ENCODE measurements at regions not wholly inside any gene's neighbourhood (a gene's known extent, or its start where the extent isn't known, plus 50 kb on each side); places are given as distances from the start of the nearest gene placed in this dataset.
"Not testable (repeated sequence)": the region's sequence is repeated elsewhere in the genome, so short reads cannot be mapped to it uniquely, and the experiment has no call there.

DNA sequence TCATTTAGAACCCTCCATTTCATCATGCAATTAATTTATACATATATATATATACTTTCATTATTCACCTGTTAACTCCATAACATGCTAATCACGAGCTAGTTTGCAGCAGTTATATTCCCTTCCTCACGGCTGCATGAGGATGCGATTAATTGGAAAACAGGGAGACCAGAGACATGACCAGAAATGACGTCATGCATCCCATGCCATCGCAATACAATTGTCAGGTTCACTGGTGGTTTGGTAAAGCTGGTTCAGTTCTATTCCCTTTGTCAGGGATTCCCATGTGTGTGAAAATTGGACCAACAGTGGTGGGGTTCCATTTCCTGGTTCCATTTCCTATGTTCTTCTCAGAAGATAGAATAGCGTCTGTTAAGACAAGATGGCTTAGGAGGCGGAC, 440.4 kb upstream of the ERCC4 start:
- no peaks in the 10 kb centered on the region for H3K4me1 Mint-ChIP-seq (ENCODE audit: low read depth in 2 of 2)
- peaks cover 7 to 19% of the 10 kb centered on the region in 2 donors for H3K9me3 Mint-ChIP-seq
- no peaks in the 10 kb centered on the region for H3K36me3 Mint-ChIP-seq (ENCODE audit: insufficient read depth)

GRCh38 chr16:13480801-13481200, 439.2 kb upstream of the ERCC4 start:
- DNase-seq, result no peak

More for the DNA sequence above, 440.4 kb upstream of the ERCC4 start:
- no peak overlapping the region for H3K4me3 Mint-ChIP-seq
- no peaks in the 10 kb centered on the region for H3K27me3 Mint-ChIP-seq
- no peak overlapping the region for H3K27ac Mint-ChIP-seq
- DNase-seq, result no peak
- ATAC-seq (replicated peaks), result no peak

GRCh38 chr16:13483121-13483520, 436.8 kb upstream of the ERCC4 start:
- H3K9me3 Mint-ChIP-seq, result peaks cover 7 to 13% of the 10 kb centered on the region in 2 donors
- no peak for DNase-seq
- ATAC-seq (replicated peaks), result no peak
- no peaks in the 10 kb centered on the region for H3K4me1 Mint-ChIP-seq (ENCODE audit: low read depth in 2 of 2)
- H3K27ac Mint-ChIP-seq, result no peak overlapping the region
- H3K36me3 Mint-ChIP-seq (ENCODE audit: insufficient read depth), result no peaks in the 10 kb centered on the region
- H3K27me3 Mint-ChIP-seq, result no peaks in the 10 kb centered on the region
- no peak overlapping the region for H3K4me3 Mint-ChIP-seq

More at GRCh38 chr16:13480801-13481200, 439.2 kb upstream of the ERCC4 start:
- Mint-ChIP-seq H3K27ac (no peak overlapping the region), H3K27me3 (no peaks in the 10 kb centered on the region), H3K9me3 (peaks cover 7 to 19% of the 10 kb centered on the region in 2 donors), H3K4me3 (no peak overlapping the region), H3K36me3 (ENCODE audit: insufficient read depth) (no peaks in the 10 kb centered on the region), H3K4me1 (ENCODE audit: low read depth in 2 of 2) (no peaks in the 10 kb centered on the region)
- ATAC-seq (replicated peaks), result no peak

GRCh38 chr16:13489416-13489815, 430.5 kb upstream of the ERCC4 start:
- H3K36me3 Mint-ChIP-seq (ENCODE audit: insufficient read depth); H3K4me3 Mint-ChIP-seq; H3K27me3 Mint-ChIP-seq; DNase-seq; H3K27ac Mint-ChIP-seq; ATAC-seq (replicated peaks); H3K4me1 Mint-ChIP-seq (ENCODE audit: low read depth in 2 of 2): not testable (repeated sequence)
- H3K9me3 Mint-ChIP-seq, result peaks cover 5 to 14% of the 10 kb centered on the region in 2 donors

- Mint-ChIP-seq H3K4me3 (no peak overlapping the region), H3K36me3 (ENCODE audit: insufficient read depth) (no peaks in the 10 kb centered on the region), H3K4me1 (ENCODE audit: low read depth in 2 of 2) (no peaks in the 10 kb centered on the region), H3K27ac (no peak overlapping the region), H3K9me3 (peaks cover 3 to 14% of the 10 kb centered on the region in 2 donors), H3K27me3 (no peaks in the 10 kb centered on the region)
- no peak for ATAC-seq (replicated peaks)
- no peak for DNase-seq
These were observed 427.9 kb upstream of the ERCC4 start for GRCh38 chr16:13492046-13492445.

GRCh38 chr16:13503960-13504635, 415.9 kb upstream of the ERCC4 start:
- no peaks in the 10 kb centered on the region for H3K27me3 Mint-ChIP-seq
- no peaks in the 10 kb centered on the region for H3K4me1 Mint-ChIP-seq (ENCODE audit: low read depth in 2 of 2)
- H3K9me3 Mint-ChIP-seq, result peaks cover 7 to 11% of the 10 kb centered on the region in 2 donors
- DNase-seq, result no peak
- ATAC-seq (replicated peaks), result no peak
- H3K36me3 Mint-ChIP-seq (ENCODE audit: insufficient read depth), result no peaks in the 10 kb centered on the region
- H3K27ac Mint-ChIP-seq, result no peak overlapping the region
- no peak overlapping the region for H3K4me3 Mint-ChIP-seq

- Mint-ChIP-seq H3K36me3 (ENCODE audit: insufficient read depth) (no peaks in the 10 kb centered on the region), H3K27ac (no peak overlapping the region), H3K4me3 (no peak overlapping the region), H3K4me1 (ENCODE audit: low read depth in 2 of 2) (no peaks in the 10 kb centered on the region), H3K9me3 (peaks cover 4 to 7% of the 10 kb centered on the region in 2 donors), H3K27me3 (no peaks in the 10 kb centered on the region)
- DNase-seq, result no peak
- ATAC-seq (replicated peaks), result no peak
These were observed 412.4 kb upstream of the ERCC4 start for GRCh38 chr16:13507530-13507929.

- ATAC-seq (replicated peaks) (no peak), DNase-seq (no peak)
- Mint-ChIP-seq H3K27ac (no peak overlapping the region), H3K36me3 (ENCODE audit: insufficient read depth) (no peaks in the 10 kb centered on the region), H3K4me1 (ENCODE audit: low read depth in 2 of 2) (no peaks in the 10 kb centered on the region), H3K4me3 (no peak overlapping the region), H3K9me3 (peaks cover 6 to 17% of the 10 kb centered on the region in 2 donors), H3K27me3 (no peaks in the 10 kb centered on the region)
These were observed 409.4 kb upstream of the ERCC4 start for GRCh38 chr16:13510425-13511151.

GRCh38 chr16:13517841-13518240, 402.1 kb upstream of the ERCC4 start:
- Mint-ChIP-seq H3K36me3 (ENCODE audit: insufficient read depth) (no peaks in the 10 kb centered on the region), H3K4me1 (ENCODE audit: low read depth in 2 of 2) (no peaks in the 10 kb centered on the region), H3K4me3 (no peak overlapping the region), H3K27ac (no peak overlapping the region), H3K9me3 (peaks cover 9 to 24% of the 10 kb centered on the region in 2 donors), H3K27me3 (no peaks in the 10 kb centered on the region)
- DNase-seq, result no peak
- no peak for ATAC-seq (replicated peaks)

DNA sequence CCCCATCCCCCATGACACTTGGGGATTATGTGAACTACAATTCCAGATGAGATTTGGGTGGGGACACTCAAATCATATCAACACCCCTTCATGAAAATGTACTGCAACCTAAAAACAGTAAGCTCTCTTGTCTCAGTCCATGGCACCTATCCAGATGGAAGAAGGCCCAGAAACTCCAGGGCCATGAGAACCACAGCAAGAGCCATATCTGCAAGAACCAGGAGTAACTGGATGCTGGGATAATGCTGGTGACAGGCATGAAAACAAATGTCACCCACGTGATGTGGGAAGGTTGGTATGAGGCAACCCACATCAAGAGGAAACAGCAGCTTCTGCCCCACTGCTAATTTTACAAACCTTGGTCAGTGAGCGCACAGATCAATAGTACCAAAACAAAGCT, 400.1 kb upstream of the ERCC4 start:
- no peak for DNase-seq
- no peak for ATAC-seq (replicated peaks)
- H3K9me3 Mint-ChIP-seq, result peaks cover 9 to 16% of the 10 kb centered on the region in 2 donors
- H3K4me3 Mint-ChIP-seq, result no peak overlapping the region
- no peaks in the 10 kb centered on the region for H3K36me3 Mint-ChIP-seq (ENCODE audit: insufficient read depth)
- H3K27me3 Mint-ChIP-seq, result no peaks in the 10 kb centered on the region
- no peak overlapping the region for H3K27ac Mint-ChIP-seq
- no peaks in the 10 kb centered on the region for H3K4me1 Mint-ChIP-seq (ENCODE audit: low read depth in 2 of 2)

- H3K36me3 Mint-ChIP-seq (ENCODE audit: insufficient read depth), result no peaks in the 10 kb centered on the region
These were observed 398.6 kb upstream of the ERCC4 start for GRCh38 chr16:13521356-13521755.

GRCh38 chr16:13527332-13527731, 392.6 kb upstream of the ERCC4 start:
- H3K27ac Mint-ChIP-seq, result no peak overlapping the region
- H3K36me3 Mint-ChIP-seq (ENCODE audit: insufficient read depth), result no peaks in the 10 kb centered on the region
- ATAC-seq (replicated peaks), result no peak
- no peaks in the 10 kb centered on the region for H3K27me3 Mint-ChIP-seq
- no peaks in the 10 kb centered on the region for H3K4me1 Mint-ChIP-seq (ENCODE audit: low read depth in 2 of 2)
- H3K4me3 Mint-ChIP-seq, result no peak overlapping the region
- H3K9me3 Mint-ChIP-seq, result peaks cover 11 to 12% of the 10 kb centered on the region in 2 donors
- DNase-seq, result no peak

More at GRCh38 chr16:13521356-13521755, 398.6 kb upstream of the ERCC4 start:
- Mint-ChIP-seq H3K4me3 (no peak overlapping the region), H3K4me1 (ENCODE audit: low read depth in 2 of 2) (no peaks in the 10 kb centered on the region), H3K27me3 (no peaks in the 10 kb centered on the region), H3K9me3 (peaks cover 8 to 14% of the 10 kb centered on the region in 2 donors), H3K27ac (no peak overlapping the region)
- DNase-seq (no peak), ATAC-seq (replicated peaks) (no peak)

DNA sequence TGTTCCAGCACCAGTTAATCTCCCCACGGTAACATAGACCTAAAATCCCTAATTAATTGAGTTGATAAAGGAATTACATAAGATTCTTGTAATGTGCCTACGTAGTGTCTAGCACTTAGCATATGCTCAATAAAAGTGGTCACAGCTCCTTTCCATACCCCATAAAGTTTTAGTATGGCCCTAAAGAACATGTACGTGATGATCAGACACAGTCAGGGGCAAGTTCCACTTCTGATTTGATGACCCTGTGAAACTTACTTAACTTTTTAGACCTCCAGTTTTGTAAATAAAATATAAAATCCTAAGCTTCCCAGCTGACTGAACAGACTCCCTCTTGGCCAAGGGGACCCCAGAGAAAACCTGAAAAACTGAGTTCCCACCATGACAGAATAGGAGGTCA, 391.3 kb upstream of the ERCC4 start:
- no peaks in the 10 kb centered on the region for H3K27me3 Mint-ChIP-seq
- no peaks in the 10 kb centered on the region for H3K36me3 Mint-ChIP-seq (ENCODE audit: insufficient read depth)
- peaks cover 8 to 19% of the 10 kb centered on the region in 2 donors for H3K9me3 Mint-ChIP-seq
- H3K4me3 Mint-ChIP-seq, result no peak overlapping the region
- H3K4me1 Mint-ChIP-seq (ENCODE audit: low read depth in 2 of 2), result no peaks in the 10 kb centered on the region
- ATAC-seq (replicated peaks) (no peak), DNase-seq (no peak)
- no peak overlapping the region for H3K27ac Mint-ChIP-seq

All from effector memory CD8-positive, alpha-beta T cell (primary cell).